ENCODE measurements at regions not wholly inside any gene's neighbourhood (a gene's known extent, or its start where the extent isn't known, plus 50 kb on each side); places are given as distances from the start of the nearest gene placed in this dataset.
"Not testable (repeated sequence)": the region's sequence is repeated elsewhere in the genome, so short reads cannot be mapped to it uniquely, and the experiment has no call there.

GRCh38 chr1:191414981-191415640, 743.2 kb upstream of the RGS18 start:
- H3K4me1 ChIP-seq (ENCODE audit: control insufficient read depth, insufficient read depth, low read length): no peaks in the 10 kb centered on the region
- ATAC-seq: no peak
- intact Hi-C loops (cut with DNase I): no loop called here
- H3K9me3 ChIP-seq (ENCODE audit: control insufficient read depth, low read length): no peaks in the 10 kb centered on the region
- no peak for DNase-seq
- H3K27ac ChIP-seq (ENCODE audit: low read length): no peak overlapping the region
- H3K4me3 ChIP-seq (ENCODE audit: low read length): no peak overlapping the region
- H3K27me3 ChIP-seq (ENCODE audit: control insufficient read depth, insufficient read depth): no peaks in the 10 kb centered on the region
- WGBS: 70% methylated on average over 2 of the region's 2 CpGs

- Histone ChIP-seq H3K27ac (ENCODE audit: low read length) (no peak overlapping the region), H3K27me3 (ENCODE audit: control insufficient read depth, insufficient read depth) (no peaks in the 10 kb centered on the region), H3K4me3 (ENCODE audit: low read length) (no peak overlapping the region), H3K9me3 (ENCODE audit: control insufficient read depth, low read length) (no peaks in the 10 kb centered on the region), H3K4me1 (ENCODE audit: control insufficient read depth, insufficient read depth, low read length) (no peaks in the 10 kb centered on the region)
- no peak for DNase-seq
- ATAC-seq: no peak
- intact Hi-C loops (cut with DNase I): no loop called here
- WGBS: 72% methylated on average over 1 of the region's 1 CpG
Observed at GRCh38 chr1:191419842-191420241, 738.4 kb upstream of the RGS18 start.

- no peaks in the 10 kb centered on the region for H3K4me1 ChIP-seq (ENCODE audit: control insufficient read depth, insufficient read depth, low read length)
- H3K4me3 ChIP-seq (ENCODE audit: low read length): no peak overlapping the region
- WGBS: 81% methylated on average over 3 of the region's 3 CpGs
- H3K27me3 ChIP-seq (ENCODE audit: control insufficient read depth, insufficient read depth): no peaks in the 10 kb centered on the region
- no peak for DNase-seq
- no peak overlapping the region for H3K27ac ChIP-seq (ENCODE audit: low read length)
- intact Hi-C loops (cut with DNase I): no loop called here
- no peak for ATAC-seq
- peaks cover 1% of the 10 kb centered on the region for H3K9me3 ChIP-seq (ENCODE audit: control insufficient read depth, low read length)
Observed at GRCh38 chr1:191427593-191427992, 730.7 kb upstream of the RGS18 start.

- Histone ChIP-seq H3K4me1 (ENCODE audit: control insufficient read depth, insufficient read depth, low read length) (no peaks in the 10 kb centered on the region), H3K4me3 (ENCODE audit: low read length) (no peak overlapping the region), H3K27ac (ENCODE audit: low read length) (no peak overlapping the region), H3K27me3 (ENCODE audit: control insufficient read depth, insufficient read depth) (no peaks in the 10 kb centered on the region), H3K9me3 (ENCODE audit: control insufficient read depth, low read length) (peaks cover 1% of the 10 kb centered on the region)
- DNase-seq (no peak), ATAC-seq (no peak)
- intact Hi-C loops (cut with DNase I): no loop called here
- 56% methylated on average over 3 of the region's 3 CpGs for WGBS
Observed at GRCh38 chr1:191432817-191433216, 725.4 kb upstream of the RGS18 start.

GRCh38 chr1:191438979-191439378, 719.3 kb upstream of the RGS18 start:
- Histone ChIP-seq H3K4me1 (ENCODE audit: control insufficient read depth, insufficient read depth, low read length) (no peaks in the 10 kb centered on the region), H3K9me3 (ENCODE audit: control insufficient read depth, low read length) (no peaks in the 10 kb centered on the region), H3K27me3 (ENCODE audit: control insufficient read depth, insufficient read depth) (no peaks in the 10 kb centered on the region), H3K27ac (ENCODE audit: low read length) (no peak overlapping the region), H3K4me3 (ENCODE audit: low read length) (no peak overlapping the region)
- ATAC-seq: no peak
- 73% methylated on average over 1 of the region's 1 CpG for WGBS
- DNase-seq: no peak
- intact Hi-C loops (cut with DNase I): no loop called here

GRCh38 chr1:191448279-191448678, 710.0 kb upstream of the RGS18 start:
- not testable (repeated sequence) for DNase-seq; H3K4me3 ChIP-seq (ENCODE audit: low read length); ATAC-seq; H3K27ac ChIP-seq (ENCODE audit: low read length); H3K9me3 ChIP-seq (ENCODE audit: control insufficient read depth, low read length); H3K4me1 ChIP-seq (ENCODE audit: control insufficient read depth, insufficient read depth, low read length); H3K27me3 ChIP-seq (ENCODE audit: control insufficient read depth, insufficient read depth)
- WGBS: 94% methylated on average over 9 of the region's 9 CpGs
- intact Hi-C loops (cut with DNase I): loop anchor here in 1 of 4 donors (10.0 kb wide), 1 partner anchor 153 kb away; no protein-coding TSS in a partner anchor

GRCh38 chr1:191452586-191452985, 705.7 kb upstream of the RGS18 start:
- 63% methylated on average over 5 of the region's 5 CpGs for WGBS
- ATAC-seq (no peak), DNase-seq (no peak)
- H3K4me3 ChIP-seq (ENCODE audit: low read length): no peak overlapping the region
- H3K9me3 ChIP-seq (ENCODE audit: control insufficient read depth, low read length): no peaks in the 10 kb centered on the region
- H3K27ac ChIP-seq (ENCODE audit: low read length): no peak overlapping the region
- intact Hi-C loops (cut with DNase I): no loop called here
- no peaks in the 10 kb centered on the region for H3K4me1 ChIP-seq (ENCODE audit: control insufficient read depth, insufficient read depth, low read length)
- H3K27me3 ChIP-seq (ENCODE audit: control insufficient read depth, insufficient read depth): no peaks in the 10 kb centered on the region

GRCh38 chr1:191453487-191453886, 704.8 kb upstream of the RGS18 start:
- Histone ChIP-seq H3K27ac (ENCODE audit: low read length) (no peak overlapping the region), H3K4me3 (ENCODE audit: low read length) (no peak overlapping the region), H3K27me3 (ENCODE audit: control insufficient read depth, insufficient read depth) (no peaks in the 10 kb centered on the region), H3K9me3 (ENCODE audit: control insufficient read depth, low read length) (no peaks in the 10 kb centered on the region), H3K4me1 (ENCODE audit: control insufficient read depth, insufficient read depth, low read length) (no peaks in the 10 kb centered on the region)
- ATAC-seq (no peak), DNase-seq (no peak)
- intact Hi-C loops (cut with DNase I): no loop called here
- 76% methylated on average over 2 of the region's 2 CpGs for WGBS

- Histone ChIP-seq H3K27ac (ENCODE audit: low read length) (no peak overlapping the region), H3K9me3 (ENCODE audit: control insufficient read depth, low read length) (no peaks in the 10 kb centered on the region), H3K4me1 (ENCODE audit: control insufficient read depth, insufficient read depth, low read length) (no peaks in the 10 kb centered on the region), H3K4me3 (ENCODE audit: low read length) (no peak overlapping the region), H3K27me3 (ENCODE audit: control insufficient read depth, insufficient read depth) (no peaks in the 10 kb centered on the region)
- 74% methylated on average over 3 of the region's 3 CpGs for WGBS
- no peak for ATAC-seq
- DNase-seq: no peak
- intact Hi-C loops (cut with DNase I): no loop called here
Observed at GRCh38 chr1:191457889-191458288, 700.4 kb upstream of the RGS18 start.

- intact Hi-C loops (cut with DNase I): no loop called here
- ATAC-seq (no peak), DNase-seq (no peak)
- Histone ChIP-seq H3K4me3 (ENCODE audit: low read length) (no peak overlapping the region), H3K27ac (ENCODE audit: low read length) (no peak overlapping the region), H3K4me1 (ENCODE audit: control insufficient read depth, insufficient read depth, low read length) (no peaks in the 10 kb centered on the region), H3K9me3 (ENCODE audit: control insufficient read depth, low read length) (no peaks in the 10 kb centered on the region), H3K27me3 (ENCODE audit: control insufficient read depth, insufficient read depth) (no peaks in the 10 kb centered on the region)
Observed at GRCh38 chr1:191460234-191460633, 698.0 kb upstream of the RGS18 start.

GRCh38 chr1:191483988-191484387, 674.3 kb upstream of the RGS18 start:
- Histone ChIP-seq H3K27ac (ENCODE audit: low read length) (no peak overlapping the region), H3K4me1 (ENCODE audit: control insufficient read depth, insufficient read depth, low read length) (no peaks in the 10 kb centered on the region), H3K27me3 (ENCODE audit: control insufficient read depth, insufficient read depth) (no peaks in the 10 kb centered on the region), H3K9me3 (ENCODE audit: control insufficient read depth, low read length) (no peaks in the 10 kb centered on the region), H3K4me3 (ENCODE audit: low read length) (no peak overlapping the region)
- no peak for DNase-seq
- no peak for ATAC-seq
- WGBS: 86% methylated on average over 3 of the region's 3 CpGs
- intact Hi-C loops (cut with DNase I): no loop called here

GRCh38 chr1:191490303-191490702, 668.0 kb upstream of the RGS18 start:
- no peaks in the 10 kb centered on the region for H3K27me3 ChIP-seq (ENCODE audit: control insufficient read depth, insufficient read depth)
- H3K4me1 ChIP-seq (ENCODE audit: control insufficient read depth, insufficient read depth, low read length): no peaks in the 10 kb centered on the region
- H3K4me3 ChIP-seq (ENCODE audit: low read length): no peak overlapping the region
- H3K27ac ChIP-seq (ENCODE audit: low read length): no peak overlapping the region
- intact Hi-C loops (cut with DNase I): no loop called here
- no peak for ATAC-seq
- WGBS: 69% methylated on average over 2 of the region's 2 CpGs
- no peaks in the 10 kb centered on the region for H3K9me3 ChIP-seq (ENCODE audit: control insufficient read depth, low read length)
- no peak for DNase-seq

Data from right cardiac atrium (tissue), 5 donors.